GM19463 (cell line): ENCODE measurements at regions not wholly inside any gene's neighbourhood (a gene's known extent, or its start where the extent isn't known, plus 50 kb on each side); places are given as distances from the start of the nearest gene placed in this dataset.
"Not testable (repeated sequence)": the region's sequence is repeated elsewhere in the genome, so short reads cannot be mapped to it uniquely, and the experiment has no call there.

Experiments used
- ATAC-seq: cut with Tn5 transposase; IDR thresholded peaks from one replicate; pipeline ENCODE4 v1.9.1; 2021; ENCODE audit warnings: mild to moderate bottlenecking, moderate library complexity; ENCODE audit not compliant: unreplicated experiment

GRCh38 chr21:35982717-35983116 is 77.6 kb downstream of the SETD4 start:
- ATAC-seq: no peak

- ATAC-seq: no peak
Measured at GRCh38 chr21:35981514-35982070, 78.7 kb downstream of the SETD4 start.

GRCh38 chr21:35980821-35981220 is 79.5 kb downstream of the SETD4 start:
- no peak for ATAC-seq

GRCh38 chr21:35977860-35978259 is 82.5 kb downstream of the SETD4 start:
- ATAC-seq: not testable (repeated sequence)

- no peak for ATAC-seq
Measured at GRCh38 chr21:35976929-35977328, 83.4 kb downstream of the SETD4 start.

GRCh38 chr21:35976481-35976880 is 83.8 kb downstream of the SETD4 start:
- ATAC-seq: no peak

- ATAC-seq: no peak
Measured at GRCh38 chr21:35974775-35975174, 85.6 kb downstream of the SETD4 start.

- no peak for ATAC-seq
Measured at GRCh38 chr21:35971824-35972223, 88.5 kb downstream of the SETD4 start.

- no peak for ATAC-seq
Measured at GRCh38 chr21:35969281-35969680, 91.0 kb downstream of the SETD4 start.

- ATAC-seq: no peak
Measured at GRCh38 chr21:35968564-35968963, 91.8 kb downstream of the SETD4 start.

GRCh38 chr21:35965699-35966098 is 94.6 kb downstream of the SETD4 start:
- no peak for ATAC-seq

GRCh38 chr21:35963920-35964451 is 96.3 kb downstream of the SETD4 start:
- ATAC-seq: no peak

- ATAC-seq: no peak
Measured at GRCh38 chr21:35962917-35963316, 97.4 kb downstream of the SETD4 start.

- ATAC-seq: no peak
Measured at GRCh38 chr21:35954066-35954465, 106.3 kb downstream of the SETD4 start.

- ATAC-seq: no peak
Measured at GRCh38 chr21:35953597-35953996, 106.7 kb downstream of the SETD4 start.

- ATAC-seq: no peak
Measured at GRCh38 chr21:35952651-35953340, 107.5 kb downstream of the SETD4 start.

- ATAC-seq: no peak
Measured at GRCh38 chr21:35948982-35949381, 111.3 kb downstream of the SETD4 start.

GRCh38 chr21:35945089-35945671 is 115.1 kb downstream of the SETD4 start:
- ATAC-seq: no peak

GRCh38 chr21:35943752-35944151 is 116.6 kb downstream of the SETD4 start:
- no peak for ATAC-seq

GRCh38 chr21:35942211-35943144 is 117.8 kb downstream of the SETD4 start:
- ATAC-seq: no peak
